WI38 (cell line): ENCODE measurements at regions not wholly inside any gene's neighbourhood (a gene's known extent, or its start where the extent isn't known, plus 50 kb on each side); places are given as distances from the start of the nearest gene placed in this dataset.

Experiments
- H3K4me3 ChIP-seq: 2 replicates; pipeline ENCODE4 v1.5.1; 2011; ENCODE audit warnings: low read depth, mild to moderate bottlenecking, control low read depth, low read length
- CTCF ChIP-seq: IDR thresholded peaks from 2 replicates; pipeline ENCODE4 v1.5.1; 2012; ENCODE audit warnings: low read depth, mild to moderate bottlenecking, control low read depth, low read length

- TF ChIP-seq CTCF: no peak
- H3K4me3 ChIP-seq: no peak overlapping the region
Observed at GRCh38 chr1:218967836-218968235, 205.8 kb upstream of the LYPLAL1 start.

- no peak overlapping the region for H3K4me3 ChIP-seq
- TF ChIP-seq CTCF: no peak
Observed at GRCh38 chr1:218969006-218969405, 204.7 kb upstream of the LYPLAL1 start.

- no peak for TF ChIP-seq CTCF
- no peak overlapping the region for H3K4me3 ChIP-seq
Observed at GRCh38 chr1:218970397-218970990, 203.2 kb upstream of the LYPLAL1 start.

GRCh38 chr1:218971156-218971555 lies 202.5 kb upstream of the LYPLAL1 start:
- no peak for TF ChIP-seq CTCF
- no peak overlapping the region for H3K4me3 ChIP-seq

- H3K4me3 ChIP-seq: no peak overlapping the region
- TF ChIP-seq CTCF: no peak
Observed at GRCh38 chr1:218980881-218981280, 192.8 kb upstream of the LYPLAL1 start.

- H3K4me3 ChIP-seq: no peak overlapping the region
- TF ChIP-seq CTCF: no peak
Observed at GRCh38 chr1:218982482-218982881, 191.2 kb upstream of the LYPLAL1 start.

GRCh38 chr1:218983433-218983832 lies 190.2 kb upstream of the LYPLAL1 start:
- no peak for TF ChIP-seq CTCF
- no peak overlapping the region for H3K4me3 ChIP-seq
